HCT116 (cell line): ENCODE measurements at regions not wholly inside any gene's neighbourhood (a gene's known extent, or its start where the extent isn't known, plus 50 kb on each side); places are given as distances from the start of the nearest gene placed in this dataset.

Source experiments
- ATAC-seq: fragments of 200-7000 bp; cut with Tn5 transposase; 2 replicates; pipeline ENCODE4 v1.9.1; 2020; ENCODE audit warnings: mild to moderate bottlenecking, moderate library complexity
- BruUV-seq: library from RNA; stranded (reverse); fragments of 400-500 nt; replicated peaks from 2 replicates; lab custom pipeline; 2021; lab: Mats Ljungman, UMichigan
- CTCF ChIA-PET: fragments of 300-600 bp; sonication (Branson Sonifier 250); formaldehyde crosslinking; loops from one replicate; lab custom pipeline; 2021; ENCODE audit warnings: antibody characterized with exemption; lab: Charles Lee
- POLR2A ChIA-PET: fragments of 300-600, 350-600 bp; sonication (Branson Sonifier 250); formaldehyde crosslinking; loops from one replicate; lab custom pipeline; 2021; ENCODE audit warnings: antibody characterized with exemption; lab: Charles Lee
- RAD21 ChIA-PET, 2 experiments: fragments of 300-600 bp; sonication (Branson Sonifier 250); formaldehyde crosslinking; loops; one replicate each; lab custom pipeline; 2023; ENCODE audit warnings: low total read pairs in 2 of 2; ENCODE audit not compliant: uncharacterized antibody in 2 of 2, unreplicated experiment in 2 of 2, low non-redundant PET in 1 of 2; lab: Charles Lee
- DNase-seq: peaks from one replicate; pipeline ENCODE4 v3.0.0-alpha.2; 2010; ENCODE audit warnings: low read depth, low spot score
- H2AFZ ChIP-seq: fragments of 200-600 bp; shearing (Covaris generic), sonication (generic); 2 replicates; pipeline ENCODE4 v1.6.1; 2017; ENCODE audit warnings: low read depth, mixed run types, mixed read lengths, antibody characterized with exemption, low read length; ENCODE audit not compliant: poor library complexity, severe bottlenecking
- H3K27ac ChIP-seq: 2 replicates; pipeline ENCODE4 v1.5.1; 2012; ENCODE audit warnings: low read depth, low read length
- H3K27me3 ChIP-seq: fragments of 200-600 bp; sonication (generic); 2 replicates; pipeline ENCODE4 v1.6.1; 2016; ENCODE audit warnings: mixed run types, low read length, mixed read lengths; ENCODE audit not compliant: insufficient read depth
- H3K36me3 ChIP-seq, 2 experiments: fragments of 200-500 bp in 1 of 2; fragments of 200-600 bp in 1 of 2; sonication (Bioruptor generic) in 1 of 2; sonication (generic) in 1 of 2; 2 replicates each; pipeline versions ENCODE4 v1.5.1 to v1.6.1; 2014 to 2016; ENCODE audit warnings: low read length in 2 of 2, inconsistent platforms in 1 of 2, mixed read lengths in 1 of 2, mixed run types in 1 of 2; ENCODE audit not compliant: insufficient read depth in 2 of 2, control insufficient read depth in 1 of 2
- H3K4me1 ChIP-seq, 2 experiments: fragments of 200-600 bp in 1 of 2; sonication (generic) in 1 of 2; 2 replicates each; pipeline versions ENCODE4 v1.5.1 to v1.6.1; 2012 to 2017; ENCODE audit warnings: low read length in 2 of 2, inconsistent platforms in 1 of 2, mild to moderate bottlenecking in 1 of 2, mixed read lengths in 1 of 2, mixed run types in 1 of 2, moderate library complexity in 1 of 2; ENCODE audit not compliant: insufficient read depth in 2 of 2, control insufficient read depth in 1 of 2
- H3K4me2 ChIP-seq: fragments of 200-600 bp; sonication (generic); 2 replicates; pipeline ENCODE4 v1.6.1; 2017; ENCODE audit warnings: mixed run types, low read length, mixed read lengths
- H3K4me3 ChIP-seq, 2 experiments: fragments of 200-600 bp in 1 of 2; sonication (generic) in 1 of 2; replicated peaks in 1 of 2; 2 replicates each; pipeline ENCODE4 v1.5.1; 2011 to 2016; ENCODE audit warnings: low read length in 2 of 2, control low read depth in 1 of 2, low read depth in 1 of 2, mild to moderate bottlenecking in 1 of 2, mixed read lengths in 1 of 2, mixed run types in 1 of 2
- H3K79me2 ChIP-seq: fragments of 200-600 bp; sonication (generic); 2 replicates; pipeline ENCODE4 v1.6.1; 2017; ENCODE audit warnings: mild to moderate bottlenecking, mixed run types, low read length, moderate library complexity, mixed read lengths; ENCODE audit not compliant: insufficient read depth
- H3K9ac ChIP-seq: fragments of 200-600 bp; sonication (generic); 2 replicates; pipeline ENCODE4 v1.6.1; 2016; ENCODE audit warnings: low read length, mixed read lengths
- H3K9me2 ChIP-seq: fragments of 200-600 bp; sonication (generic), shearing (Covaris generic); 2 replicates; pipeline ENCODE4 v1.6.1; 2017; ENCODE audit warnings: mixed run types, mild to moderate bottlenecking, moderate library complexity; ENCODE audit not compliant: insufficient read depth
- H3K9me3 ChIP-seq, 2 experiments: fragments of 200-500 bp in 1 of 2; fragments of 200-600 bp in 1 of 2; sonication (Bioruptor generic) in 1 of 2; sonication (generic) in 1 of 2; 2 replicates each; pipeline ENCODE4 v1.6.1; 2014 to 2017; ENCODE audit warnings: low read length in 2 of 2, mixed read lengths in 2 of 2, inconsistent platforms in 1 of 2, low read depth in 1 of 2, mild to moderate bottlenecking in 1 of 2, mixed run types in 1 of 2, moderate library complexity in 1 of 2; ENCODE audit not compliant: control insufficient read depth in 1 of 2, insufficient read depth in 1 of 2
- H4K20me1 ChIP-seq: fragments of 200-600 bp; sonication (generic), shearing (Covaris generic); 2 replicates; pipeline ENCODE4 v1.6.1; 2017; ENCODE audit warnings: mixed run types, mild to moderate bottlenecking, moderate library complexity; ENCODE audit not compliant: insufficient read depth
- ATF3 ChIP-seq: IDR thresholded peaks from 2 replicates; pipeline ENCODE4 v1.6.1; 2012
- CBX3 ChIP-seq: IDR thresholded peaks from 2 replicates; pipeline ENCODE4 v1.6.1; 2012; ENCODE audit warnings: low read depth
- EGR1 ChIP-seq: IDR thresholded peaks from 2 replicates; pipeline ENCODE4 v1.6.1; 2012; ENCODE audit warnings: low read depth
- ELF1 ChIP-seq: IDR thresholded peaks from 2 replicates; pipeline ENCODE4 v1.6.1; 2012; ENCODE audit warnings: low read depth, borderline replicate concordance
- EZH2 ChIP-seq: fragments of 200-600 bp; sonication (generic); IDR thresholded peaks from 2 replicates; pipeline ENCODE4 v1.6.1; 2017; ENCODE audit warnings: antibody characterized with exemption, mixed run types
- EZH2phosphoT487 ChIP-seq: fragments of 200-600 bp; IDR thresholded peaks from 2 replicates; pipeline ENCODE4 v1.6.1; 2018; ENCODE audit warnings: antibody characterized with exemption, borderline replicate concordance
- FOSL1 ChIP-seq: IDR thresholded peaks from 2 replicates; pipeline ENCODE4 v1.6.1; 2012; ENCODE audit warnings: low read depth
- JUND ChIP-seq: IDR thresholded peaks from 2 replicates; pipeline ENCODE4 v1.6.1; 2012
- MAX ChIP-seq: IDR thresholded peaks from 2 replicates; pipeline ENCODE4 v1.6.1; 2012
- POLR2A ChIP-seq: IDR thresholded peaks from 2 replicates; pipeline ENCODE4 v1.7.0; 2011; ENCODE audit warnings: borderline replicate concordance; ENCODE audit not compliant: insufficient read depth, insufficient read length; ENCODE audit errors: extremely low read depth
- POLR2AphosphoS5 ChIP-seq: IDR thresholded peaks from 2 replicates; pipeline ENCODE4 v1.6.1; 2011; ENCODE audit warnings: mild to moderate bottlenecking, low read depth, low read length, moderate library complexity
- RAD21 ChIP-seq: IDR thresholded peaks from 2 replicates; pipeline ENCODE4 v1.6.1; 2012; ENCODE audit warnings: low read depth, mild to moderate bottlenecking
- SP1 ChIP-seq: IDR thresholded peaks from 2 replicates; pipeline ENCODE4 v1.6.1; 2012; ENCODE audit warnings: low read depth
- SRF ChIP-seq: IDR thresholded peaks from 2 replicates; pipeline ENCODE4 v1.6.1; 2012; ENCODE audit warnings: low read depth
- TCF7L2 ChIP-seq: IDR thresholded peaks from 2 replicates; pipeline ENCODE4 v1.7.0; 2011; ENCODE audit warnings: borderline replicate concordance, inconsistent platforms; ENCODE audit not compliant: insufficient read depth, insufficient read length; ENCODE audit errors: extremely low read depth
- ZBTB33 ChIP-seq: IDR thresholded peaks from 2 replicates; pipeline ENCODE4 v1.6.1; 2011; ENCODE audit warnings: mild to moderate bottlenecking, low read length, moderate library complexity; ENCODE audit not compliant: insufficient replicate concordance; ENCODE audit errors: extremely low read depth
- ZFX ChIP-seq: fragments of 450-650 bp; IDR thresholded peaks from 2 replicates; pipeline ENCODE4 v1.6.1; 2017
- ZNF274 ChIP-seq: fragments of 200-500 bp; sonication (Bioruptor generic); IDR thresholded peaks from 2 replicates; pipeline ENCODE4 v1.6.1; 2014; ENCODE audit warnings: mild to moderate bottlenecking, low read depth, low read length, inconsistent platforms
- intact Hi-C: fragments of 100-400 bp; cut with micrococcal nuclease; formaldehyde crosslinking; loops from 2 replicates; pipeline ENCODE4 v1.10.0; 2022

DNA sequence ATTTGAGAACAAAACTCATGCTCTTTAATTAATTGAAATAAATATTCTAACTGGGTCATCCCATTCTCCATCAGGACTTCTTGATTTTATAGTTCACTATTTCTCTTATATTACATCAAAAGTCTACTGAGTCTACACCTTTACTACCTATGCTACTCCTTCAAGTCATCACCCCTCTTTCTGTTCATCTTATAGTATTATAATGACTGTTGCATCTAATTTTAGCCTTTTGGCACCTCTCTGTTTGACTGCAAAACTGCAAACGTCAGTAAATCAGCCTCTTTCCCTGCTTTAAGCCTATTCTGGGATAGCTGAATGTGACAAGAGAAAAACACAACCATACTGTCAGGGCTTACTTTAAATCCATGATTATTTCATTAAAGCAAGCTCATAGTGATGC is 639.1 kb downstream of the GABRG1 start:
- Histone ChIP-seq H3K27ac (no peak overlapping the region), H3K4me2 (no peak overlapping the region), H3K27me3 (no peaks in the 10 kb centered on the region), H3K4me1 (no peaks in the 10 kb centered on the region), H4K20me1 (no peaks in the 10 kb centered on the region), H3K79me2 (no peaks in the 10 kb centered on the region), H3K9me2 (no peaks in the 10 kb centered on the region), H3K4me3 (no peak overlapping the region), H3K9me3 (peaks cover 0 to 5% of the 10 kb centered on the region in 2 experiments; a peak in 3 of 4 replicates), H3K9ac (no peak overlapping the region), H3K36me3 (no peaks in the 10 kb centered on the region; a peak in 1 of 4 replicates), H2AFZ (no peak overlapping the region)
- POLR2A ChIA-PET = no interaction called here
- DNase-seq (no peak), ATAC-seq (no peak)
- intact Hi-C loops = no loop called here
- CTCF ChIA-PET = no interaction called here
- RAD21 ChIA-PET = no interaction called here
- no TSS peak for BruUV-seq
- TF ChIP-seq EZH2 (no peak), SP1 (no peak), MAX (no peak), ATF3 (no peak), EZH2phosphoT487 (no peak), ZNF274 (no peak), FOSL1 (no peak), ZFX (no peak), SRF (no peak), EGR1 (no peak), CBX3 (no peak), POLR2AphosphoS5 (no peak), ZBTB33 (no peak), POLR2A (no peak), RAD21 (no peak), JUND (no peak), ELF1 (no peak), TCF7L2 (no peak)
